ENCODE measurements at regions not wholly inside any gene's neighbourhood (a gene's known extent, or its start where the extent isn't known, plus 50 kb on each side); places are given as distances from the start of the nearest gene placed in this dataset.

GRCh38 chr3:127395663-127396355 lies 108.0 kb upstream of the PRR20G start:
- Histone ChIP-seq H3K9ac (ENCODE audit: low read length) (no peak overlapping the region), H2AFZ (ENCODE audit: low read depth, low read length) (no peak overlapping the region), H4K20me1 (ENCODE audit: insufficient read depth, low read length) (no peaks in the 10 kb centered on the region), H3K27ac (ENCODE audit: low read length) (no peak overlapping the region), H3K36me3 (replicated peaks; ENCODE audit: low read depth, low read length) (no peaks in the 10 kb centered on the region), H3K79me2 (ENCODE audit: low read length) (no peaks in the 10 kb centered on the region), H3K4me1 (ENCODE audit: low read length) (no peaks in the 10 kb centered on the region), H3K27me3 (ENCODE audit: low read depth, low read length) (peaks cover 32% of the 10 kb centered on the region), H3K4me3 (ENCODE audit: low read length) (no peak overlapping the region), H3K4me2 (ENCODE audit: low read length) (no peak overlapping the region), H3K9me3 (ENCODE audit: insufficient read depth, low read length) (no peaks in the 10 kb centered on the region)
- TF ChIP-seq CTCF (IDR thresholded peaks at IDR 0.05; ENCODE audit: low read depth, low read length) (no peak), EZH2phosphoT487 (IDR thresholded peaks at IDR 0.05; ENCODE audit: low read depth) (no peak)

- Histone ChIP-seq H4K20me1 (ENCODE audit: insufficient read depth, low read length) (no peaks in the 10 kb centered on the region), H2AFZ (ENCODE audit: low read depth, low read length) (no peak overlapping the region), H3K27me3 (ENCODE audit: low read depth, low read length) (peaks cover 30% of the 10 kb centered on the region), H3K4me2 (ENCODE audit: low read length) (no peak overlapping the region), H3K27ac (ENCODE audit: low read length) (no peak overlapping the region), H3K36me3 (replicated peaks; ENCODE audit: low read depth, low read length) (no peaks in the 10 kb centered on the region), H3K9ac (ENCODE audit: low read length) (no peak overlapping the region), H3K79me2 (ENCODE audit: low read length) (no peaks in the 10 kb centered on the region), H3K4me3 (ENCODE audit: low read length) (no peak overlapping the region), H3K9me3 (ENCODE audit: insufficient read depth, low read length) (no peaks in the 10 kb centered on the region), H3K4me1 (ENCODE audit: low read length) (no peaks in the 10 kb centered on the region)
- TF ChIP-seq CTCF (IDR thresholded peaks at IDR 0.05; ENCODE audit: low read depth, low read length) = no peak
- TF ChIP-seq EZH2phosphoT487 (IDR thresholded peaks at IDR 0.05; ENCODE audit: low read depth) = no peak
Measured at GRCh38 chr3:127394984-127395662, 107.3 kb upstream of the PRR20G start.

GRCh38 chr3:127394031-127394430 lies 106.2 kb upstream of the PRR20G start:
- no peak overlapping the region for H3K9ac ChIP-seq (ENCODE audit: low read length)
- H3K27ac ChIP-seq (ENCODE audit: low read length) = no peak overlapping the region
- H3K36me3 ChIP-seq (replicated peaks; ENCODE audit: low read depth, low read length) = no peaks in the 10 kb centered on the region
- no peak overlapping the region for H3K4me3 ChIP-seq (ENCODE audit: low read length)
- H3K4me1 ChIP-seq (ENCODE audit: low read length) = no peaks in the 10 kb centered on the region
- H3K79me2 ChIP-seq (ENCODE audit: low read length) = no peaks in the 10 kb centered on the region
- H2AFZ ChIP-seq (ENCODE audit: low read depth, low read length) = no peak overlapping the region
- H3K27me3 ChIP-seq (ENCODE audit: low read depth, low read length) = peaks cover 21% of the 10 kb centered on the region; the same call in 1 of the 2 replicates
- TF ChIP-seq CTCF (IDR thresholded peaks at IDR 0.05; ENCODE audit: low read depth, low read length) (no peak), EZH2phosphoT487 (IDR thresholded peaks at IDR 0.05; ENCODE audit: low read depth) (no peak)
- H4K20me1 ChIP-seq (ENCODE audit: insufficient read depth, low read length) = no peaks in the 10 kb centered on the region
- H3K9me3 ChIP-seq (ENCODE audit: insufficient read depth, low read length) = no peaks in the 10 kb centered on the region
- no peak overlapping the region for H3K4me2 ChIP-seq (ENCODE audit: low read length)

- Histone ChIP-seq H3K4me2 (ENCODE audit: low read length) (no peak overlapping the region), H3K27me3 (ENCODE audit: low read depth, low read length) (peaks cover 20% of the 10 kb centered on the region; the same call in 1 of the 2 replicates), H3K4me1 (ENCODE audit: low read length) (no peaks in the 10 kb centered on the region), H2AFZ (ENCODE audit: low read depth, low read length) (no peak overlapping the region), H3K4me3 (ENCODE audit: low read length) (no peak overlapping the region), H3K9me3 (ENCODE audit: insufficient read depth, low read length) (no peaks in the 10 kb centered on the region), H3K9ac (ENCODE audit: low read length) (no peak overlapping the region), H3K36me3 (replicated peaks; ENCODE audit: low read depth, low read length) (no peaks in the 10 kb centered on the region), H3K79me2 (ENCODE audit: low read length) (no peaks in the 10 kb centered on the region), H3K27ac (ENCODE audit: low read length) (no peak overlapping the region), H4K20me1 (ENCODE audit: insufficient read depth, low read length) (no peaks in the 10 kb centered on the region)
- TF ChIP-seq CTCF (IDR thresholded peaks at IDR 0.05; ENCODE audit: low read depth, low read length) (no peak), EZH2phosphoT487 (IDR thresholded peaks at IDR 0.05; ENCODE audit: low read depth) (no peak)
Measured at GRCh38 chr3:127393131-127393820, 105.4 kb upstream of the PRR20G start.
